ENCODE measurements at regions not wholly inside any gene's neighbourhood (a gene's known extent, or its start where the extent isn't known, plus 50 kb on each side); places are given as distances from the start of the nearest gene placed in this dataset.
A peak's percentile ranks its signal among the peaks of the same experiment; 100 is the strongest.
"Not testable (repeated sequence)": the region's sequence is repeated elsewhere in the genome, so short reads cannot be mapped to it uniquely, and the experiment has no call there.

DNA sequence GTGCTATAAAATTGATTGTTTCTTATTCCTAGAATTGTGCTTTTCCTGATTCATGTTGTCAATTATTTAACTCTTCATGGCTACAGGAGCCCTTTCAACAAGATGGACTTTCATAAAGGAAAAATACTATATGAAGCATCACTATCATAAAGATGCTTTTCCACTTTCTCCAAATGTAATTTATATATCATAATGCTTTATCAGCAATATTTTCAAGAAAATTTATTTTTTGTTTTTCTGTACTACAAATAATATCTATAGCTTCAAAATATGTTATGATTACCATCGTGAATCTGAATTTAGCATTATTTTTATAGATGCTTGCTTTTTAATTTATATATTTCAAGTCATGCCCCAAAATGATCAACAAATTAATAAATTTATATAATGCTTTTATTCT is 873.5 kb upstream of the LRFN5 start:
- ATAC-seq, result no peak
- Mint-ChIP-seq H3K27me3 (no peaks in the 10 kb centered on the region), H3K27ac (no peak overlapping the region), H3K4me3 (no peak overlapping the region), H3K4me1 (no peaks in the 10 kb centered on the region), H3K9me3 (peaks cover 8 to 16% of the 10 kb centered on the region in 2 donors)
- DNase-seq, result no peak

DNA sequence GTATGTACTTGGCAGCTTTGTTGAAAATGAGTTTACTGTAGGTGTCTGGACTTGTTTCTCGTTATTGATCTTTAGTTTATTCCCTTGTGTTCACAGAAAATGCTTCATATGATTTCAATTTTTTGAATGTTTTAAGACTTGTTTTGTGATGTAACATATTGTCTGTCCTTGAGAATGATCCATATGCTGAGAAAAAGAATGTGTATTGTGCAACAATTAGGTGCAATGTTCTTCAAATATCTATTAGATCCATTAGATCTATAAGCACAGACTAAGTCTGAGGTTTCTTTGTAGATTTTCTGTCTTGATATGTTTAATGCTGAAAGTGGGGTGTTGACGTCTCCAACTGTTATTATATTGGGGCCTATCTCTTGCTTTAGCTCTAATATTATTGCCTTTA is 879.6 kb upstream of the LRFN5 start:
- peaks cover 21 to 29% of the 10 kb centered on the region in 2 donors for H3K9me3 Mint-ChIP-seq
- peak overlapping the region in 1 of 2 donors; percentile 2 for H3K27ac Mint-ChIP-seq
- H3K4me1 Mint-ChIP-seq, result no peaks in the 10 kb centered on the region
- H3K27me3 Mint-ChIP-seq, result no peaks in the 10 kb centered on the region
- DNase-seq (no peak), ATAC-seq (no peak)
- no peak overlapping the region for H3K4me3 Mint-ChIP-seq

DNA sequence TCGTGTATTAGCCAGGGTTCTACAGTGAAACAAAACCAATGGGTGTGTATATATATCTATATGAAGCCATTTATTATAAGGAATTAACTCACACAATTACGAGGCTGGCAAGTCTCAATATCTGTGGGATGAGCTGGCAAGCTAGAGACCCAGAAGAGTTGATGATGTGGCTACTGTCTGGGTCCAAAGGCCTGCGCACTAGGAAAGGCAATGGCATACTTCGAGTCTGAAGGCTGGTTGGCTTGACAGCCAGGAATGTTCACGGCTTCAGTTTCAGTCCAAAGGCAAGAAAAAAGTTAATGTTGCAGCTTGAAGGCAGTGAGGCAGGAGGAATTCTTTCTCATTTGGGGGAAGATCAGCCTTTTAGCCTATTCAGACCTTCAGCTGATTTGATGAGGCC is 893.3 kb upstream of the LRFN5 start:
- no peak overlapping the region for H3K4me3 Mint-ChIP-seq
- no peak overlapping the region for H3K27ac Mint-ChIP-seq
- H3K27me3 Mint-ChIP-seq, result no peaks in the 10 kb centered on the region
- DNase-seq, result no peak
- H3K4me1 Mint-ChIP-seq, result no peaks in the 10 kb centered on the region
- H3K9me3 Mint-ChIP-seq, result peaks cover 28 to 40% of the 10 kb centered on the region in 2 donors
- no peak for ATAC-seq

DNA sequence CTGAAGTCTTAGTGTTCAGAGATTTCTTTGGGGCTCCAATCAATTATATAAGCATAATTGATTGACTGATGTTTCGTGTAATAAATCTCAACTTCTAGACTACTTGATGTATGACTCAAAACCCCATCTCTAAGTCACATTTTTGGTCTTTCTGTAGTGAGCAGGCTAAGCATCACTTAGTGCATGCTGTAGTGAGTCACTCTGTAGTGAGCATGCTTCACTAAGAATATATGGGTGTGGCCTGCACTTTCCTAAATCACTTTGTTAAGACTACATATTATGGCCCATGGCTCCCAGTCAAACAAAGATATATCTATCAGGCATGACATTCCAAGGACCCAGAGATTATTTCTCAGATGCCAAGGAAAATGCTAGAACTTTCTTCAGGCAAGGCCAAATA is 909.4 kb upstream of the LRFN5 start:
- no peak for DNase-seq
- peaks cover 6% of the 10 kb centered on the region for H3K27me3 Mint-ChIP-seq
- ATAC-seq, result no peak
- H3K4me3 Mint-ChIP-seq, result no peak overlapping the region
- H3K27ac Mint-ChIP-seq, result no peak overlapping the region
- no peaks in the 10 kb centered on the region for H3K4me1 Mint-ChIP-seq
- peaks cover 0 to 10% of the 10 kb centered on the region in 2 donors for H3K9me3 Mint-ChIP-seq

DNA sequence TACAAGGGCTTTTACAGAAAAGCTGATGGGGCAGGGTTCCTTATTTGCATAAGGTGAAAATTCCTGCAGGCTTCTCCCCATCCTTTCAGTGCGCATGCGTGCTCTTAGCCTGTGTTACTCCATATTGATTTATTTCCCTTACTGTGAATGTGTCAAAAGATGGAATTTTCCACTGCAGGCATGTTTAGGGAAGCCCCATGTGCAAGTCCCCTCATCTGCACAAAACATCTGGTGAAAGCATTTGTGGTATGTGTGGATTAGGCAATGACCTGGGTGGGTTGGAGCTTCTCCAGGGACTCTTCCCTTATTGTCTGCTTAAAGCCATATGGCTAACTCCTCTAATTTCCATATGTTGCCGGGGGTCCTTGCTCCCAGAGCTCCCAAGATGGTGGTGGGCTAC is 912.7 kb upstream of the LRFN5 start:
- no peaks in the 10 kb centered on the region for H3K4me1 Mint-ChIP-seq
- peaks cover 0 to 4% of the 10 kb centered on the region in 2 donors for H3K9me3 Mint-ChIP-seq
- no peak for DNase-seq
- no peak for ATAC-seq
- no peaks in the 10 kb centered on the region for H3K27me3 Mint-ChIP-seq
- H3K4me3 Mint-ChIP-seq, result no peak overlapping the region
- no peak overlapping the region for H3K27ac Mint-ChIP-seq

DNA sequence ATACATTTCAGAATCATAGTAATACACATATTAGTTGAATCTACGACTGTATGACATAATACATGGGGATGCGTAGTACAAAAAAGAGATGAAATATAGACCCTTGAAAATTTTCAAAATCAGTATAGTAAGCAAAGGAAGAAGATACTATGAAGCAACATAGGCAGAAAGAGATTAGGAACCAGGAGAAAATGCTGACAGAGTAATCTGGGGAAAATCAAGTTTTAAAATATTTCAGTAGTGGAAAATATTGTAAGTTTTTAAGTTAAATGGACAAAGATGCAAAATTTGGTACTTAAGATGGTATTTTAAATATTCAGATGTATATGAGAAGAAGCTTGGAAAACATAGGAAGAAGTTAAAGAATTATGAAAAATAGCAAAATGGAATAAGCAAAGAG is 915.6 kb upstream of the LRFN5 start:
- H3K4me3 Mint-ChIP-seq, result no peak overlapping the region
- no peaks in the 10 kb centered on the region for H3K4me1 Mint-ChIP-seq

DNA sequence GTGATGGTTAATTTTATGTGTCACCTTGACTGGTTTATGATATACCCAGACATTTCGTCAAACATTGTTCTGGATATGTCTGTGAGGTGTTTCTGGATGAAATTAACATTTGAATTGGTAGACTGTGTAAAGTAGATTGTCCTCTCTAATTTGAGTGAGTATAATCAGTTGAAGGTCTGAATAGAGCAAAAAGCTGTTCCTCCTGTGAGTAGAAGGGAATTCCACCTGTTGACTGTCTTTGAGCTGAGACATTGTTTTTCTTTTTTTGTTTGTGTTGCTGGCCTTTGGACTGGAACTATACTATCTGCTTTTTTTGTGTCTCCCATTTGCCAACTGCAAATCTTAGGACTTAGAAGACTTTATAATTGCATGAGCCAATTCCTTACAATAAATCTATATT is 920.9 kb upstream of the LRFN5 start:
- ATAC-seq, result no peak
- Mint-ChIP-seq H3K27ac (no peak overlapping the region), H3K4me3 (no peak overlapping the region), H3K27me3 (no peaks in the 10 kb centered on the region), H3K4me1 (no peaks in the 10 kb centered on the region), H3K9me3 (peaks cover under 1 to 1% of the 10 kb centered on the region in 2 donors)
- DNase-seq, result no peak

More for the DNA sequence above, 915.6 kb upstream of the LRFN5 start:
- no peaks in the 10 kb centered on the region for H3K27me3 Mint-ChIP-seq
- DNase-seq (no peak), ATAC-seq (no peak)
- H3K9me3 Mint-ChIP-seq, result peaks cover 0 to 4% of the 10 kb centered on the region in 2 donors
- no peak overlapping the region for H3K27ac Mint-ChIP-seq

DNA sequence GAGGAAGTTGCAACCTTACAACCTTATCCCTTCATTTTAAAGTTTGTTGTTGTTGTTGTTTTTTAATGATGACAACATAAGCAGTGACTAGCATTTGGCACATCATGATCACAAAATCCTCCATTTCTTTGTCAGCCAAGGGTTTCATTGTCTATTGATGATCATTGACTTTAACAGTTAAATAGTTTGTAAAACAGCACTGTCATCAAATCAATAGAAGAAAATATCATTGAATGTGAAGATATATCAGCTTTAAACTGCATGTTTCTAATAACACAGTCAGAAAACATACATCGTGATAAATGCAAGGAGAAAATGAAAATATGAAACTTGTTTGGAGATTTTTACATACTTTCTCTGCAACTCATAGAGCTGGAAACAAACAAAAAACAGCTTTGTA is 922.3 kb upstream of the LRFN5 start:
- no peak for ATAC-seq
- no peak overlapping the region for H3K27ac Mint-ChIP-seq
- no peaks in the 10 kb centered on the region for H3K27me3 Mint-ChIP-seq
- no peak overlapping the region for H3K4me3 Mint-ChIP-seq
- peaks cover 0 to 15% of the 10 kb centered on the region in 2 donors for H3K9me3 Mint-ChIP-seq
- H3K4me1 Mint-ChIP-seq, result no peaks in the 10 kb centered on the region
- no peak for DNase-seq

DNA sequence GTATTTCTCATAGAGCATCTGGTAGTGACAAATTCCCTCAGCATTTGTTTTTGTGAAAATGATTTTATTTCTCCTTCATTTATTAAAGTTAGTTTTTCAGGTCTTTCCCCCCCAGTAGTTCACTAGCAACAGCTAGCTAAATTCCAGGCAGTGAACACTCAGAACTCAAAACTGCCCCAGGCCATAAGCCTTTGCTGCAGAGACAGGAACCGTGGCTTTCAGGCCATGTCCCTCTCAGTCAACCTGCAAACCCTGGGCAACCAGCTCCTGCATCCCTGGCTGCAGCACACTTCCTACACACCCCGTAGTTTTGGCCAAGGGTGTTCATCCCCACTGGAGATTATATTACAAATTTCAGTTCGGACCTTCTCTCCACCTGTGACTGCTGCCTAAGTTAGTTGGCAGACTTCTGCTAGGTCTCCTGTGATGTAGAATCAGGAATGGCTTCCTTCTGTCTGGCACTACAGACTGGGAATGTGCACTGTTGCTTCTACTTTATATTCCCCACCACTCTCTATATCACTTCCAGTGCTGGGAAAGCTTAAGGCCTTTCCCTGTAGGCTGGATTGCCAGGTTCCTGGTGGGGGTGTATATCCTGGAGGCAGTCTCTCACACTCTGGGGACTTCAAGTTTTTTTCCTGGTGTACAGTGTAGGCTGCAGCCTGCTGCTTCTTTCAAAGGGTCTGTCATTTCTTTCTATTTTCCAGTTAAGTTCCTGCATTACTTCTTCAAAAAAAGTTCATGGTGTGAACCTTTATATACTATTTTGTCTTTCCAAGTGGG is 924.4 kb upstream of the LRFN5 start:
- H3K27me3 Mint-ChIP-seq, result no peaks in the 10 kb centered on the region
- no peak overlapping the region for H3K4me3 Mint-ChIP-seq
- no peaks in the 10 kb centered on the region for H3K4me1 Mint-ChIP-seq
- ATAC-seq, result no peak
- no peak for DNase-seq
- no peak overlapping the region for H3K27ac Mint-ChIP-seq
- peaks cover 0 to 15% of the 10 kb centered on the region in 2 donors for H3K9me3 Mint-ChIP-seq

DNA sequence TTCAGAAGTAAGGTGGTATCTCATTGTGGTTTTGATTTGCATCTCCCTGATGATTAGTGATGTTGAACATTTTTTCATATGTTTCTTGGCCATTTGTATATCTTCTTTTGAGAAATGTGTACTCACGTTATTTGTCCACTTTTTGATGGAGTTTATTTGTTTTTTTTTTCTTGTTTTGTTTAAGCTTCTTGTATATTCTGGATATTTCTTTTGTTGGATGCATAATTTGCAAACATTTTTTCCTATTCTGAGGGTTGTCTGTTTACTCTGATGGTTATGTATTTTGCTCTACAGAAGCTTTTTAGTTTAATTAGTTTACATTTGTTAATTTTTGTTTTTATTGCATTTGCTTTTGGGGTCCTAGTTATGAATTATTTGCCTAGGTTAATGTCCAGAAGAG is 927.4 kb upstream of the LRFN5 start:
- H3K27ac Mint-ChIP-seq, result no peak overlapping the region
- no peaks in the 10 kb centered on the region for H3K27me3 Mint-ChIP-seq
- DNase-seq, result no peak
- H3K4me3 Mint-ChIP-seq, result no peak overlapping the region
- peaks cover 7 to 23% of the 10 kb centered on the region in 2 donors for H3K9me3 Mint-ChIP-seq
- no peak for ATAC-seq
- no peaks in the 10 kb centered on the region for H3K4me1 Mint-ChIP-seq

DNA sequence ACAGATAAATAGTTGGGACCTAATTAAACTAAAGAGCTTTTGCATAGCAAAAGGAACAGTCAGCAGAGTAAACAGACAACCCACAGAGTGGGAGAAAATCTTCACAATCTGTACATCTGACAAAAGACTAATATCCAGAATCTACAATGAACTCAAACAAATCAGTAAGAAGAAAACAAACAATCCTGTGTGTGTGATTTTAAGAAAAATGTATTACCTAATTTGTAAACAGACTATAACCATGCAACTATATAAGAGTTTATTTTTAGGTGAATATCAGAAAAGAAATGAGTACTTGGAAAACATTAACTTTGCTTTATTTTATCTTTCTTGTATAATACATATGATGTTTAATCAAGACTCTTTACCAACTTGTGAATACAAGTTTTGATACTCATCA is 929.5 kb upstream of the LRFN5 start:
- not testable (repeated sequence) for H3K27me3 Mint-ChIP-seq

DNA sequence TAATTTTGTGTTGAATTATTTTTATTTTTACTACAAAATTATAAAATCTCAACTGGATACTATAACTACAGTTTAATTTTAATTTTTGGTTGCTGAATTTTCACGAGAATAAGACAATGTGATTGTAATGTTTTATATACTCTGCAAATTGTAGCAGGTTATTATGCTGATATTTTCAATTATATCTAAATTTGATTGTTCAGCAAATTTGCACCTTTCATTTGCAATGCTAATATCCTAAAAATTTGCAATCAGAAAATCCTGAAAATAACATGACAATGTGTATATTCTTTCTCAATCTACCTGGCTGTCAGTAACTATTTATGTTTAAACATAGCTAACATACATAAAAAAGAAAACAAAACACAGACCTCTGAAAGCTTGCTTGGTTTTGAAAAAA is 932.2 kb upstream of the LRFN5 start:
- H3K4me1 Mint-ChIP-seq, result no peaks in the 10 kb centered on the region

More for the DNA sequence above, 929.5 kb upstream of the LRFN5 start:
- peaks cover 7 to 23% of the 10 kb centered on the region in 2 donors for H3K9me3 Mint-ChIP-seq
- DNase-seq, H3K4me1 Mint-ChIP-seq, H3K4me3 Mint-ChIP-seq, H3K27ac Mint-ChIP-seq, ATAC-seq: not testable (repeated sequence)

DNA sequence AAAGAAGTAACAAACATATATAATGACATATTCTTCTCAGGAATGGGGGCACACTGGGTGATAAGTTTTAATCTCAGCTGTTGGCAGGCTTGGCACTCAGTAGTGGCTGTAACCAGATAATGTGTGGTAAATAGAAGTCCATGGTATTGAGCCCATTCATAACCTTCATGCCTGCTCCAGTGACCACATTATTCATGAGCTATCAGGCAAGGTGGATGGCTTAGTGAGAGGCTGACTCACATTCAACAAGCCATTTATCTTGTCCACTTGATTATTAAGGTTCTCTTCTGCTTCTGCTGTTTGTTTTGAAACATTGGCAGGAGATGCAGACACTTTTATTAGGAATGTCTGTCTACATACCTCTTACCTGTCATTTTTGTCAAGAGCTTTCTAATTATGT is 950.4 kb upstream of the LRFN5 start:
- H3K4me3 Mint-ChIP-seq, result no peak overlapping the region

More for the DNA sequence above, 932.2 kb upstream of the LRFN5 start:
- Mint-ChIP-seq H3K9me3 (peaks cover 7 to 9% of the 10 kb centered on the region in 2 donors), H3K27ac (no peak overlapping the region), H3K27me3 (no peaks in the 10 kb centered on the region), H3K4me3 (no peak overlapping the region)
- ATAC-seq, result no peak
- DNase-seq, result no peak

DNA sequence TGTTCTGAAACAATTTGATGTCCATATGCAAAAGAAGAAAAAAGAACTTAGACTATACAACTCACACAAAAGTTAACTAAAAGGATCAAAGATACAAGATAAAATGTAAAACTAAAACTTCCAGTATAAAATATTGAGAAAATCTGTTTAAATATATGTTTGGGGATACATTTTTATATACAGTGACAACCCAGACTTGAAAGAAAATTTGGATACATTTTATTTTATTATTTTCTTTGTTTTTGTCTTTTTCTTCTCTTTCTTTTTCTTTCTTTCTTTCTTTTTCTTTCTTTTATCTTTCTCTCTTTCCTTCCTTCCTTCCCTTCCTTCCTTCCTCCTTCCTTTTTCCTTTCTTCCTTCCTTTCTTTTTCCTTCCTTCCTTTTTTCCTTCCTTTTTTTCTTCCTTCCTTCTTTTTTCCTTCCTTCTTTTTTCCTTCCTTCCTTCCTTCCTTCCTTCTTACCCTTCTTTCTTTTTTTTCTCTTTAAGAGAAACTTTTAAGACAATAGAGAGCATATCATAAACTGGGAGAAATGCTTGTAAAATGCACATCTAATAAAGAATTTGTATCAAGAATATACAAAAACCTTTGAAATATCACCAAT is 954.5 kb upstream of the LRFN5 start:
- DNase-seq, result no peak
- Mint-ChIP-seq H3K27me3 (no peaks in the 10 kb centered on the region), H3K4me1 (no peaks in the 10 kb centered on the region), H3K9me3 (peaks cover 0 to 15% of the 10 kb centered on the region in 2 donors), H3K4me3 (no peak overlapping the region), H3K27ac (no peak overlapping the region)
- no peak for ATAC-seq

More for the DNA sequence above, 950.4 kb upstream of the LRFN5 start:
- Mint-ChIP-seq H3K4me1 (no peaks in the 10 kb centered on the region), H3K9me3 (peaks cover 0 to 10% of the 10 kb centered on the region in 2 donors), H3K27ac (no peak overlapping the region), H3K27me3 (no peaks in the 10 kb centered on the region)
- ATAC-seq, result no peak
- no peak for DNase-seq

DNA sequence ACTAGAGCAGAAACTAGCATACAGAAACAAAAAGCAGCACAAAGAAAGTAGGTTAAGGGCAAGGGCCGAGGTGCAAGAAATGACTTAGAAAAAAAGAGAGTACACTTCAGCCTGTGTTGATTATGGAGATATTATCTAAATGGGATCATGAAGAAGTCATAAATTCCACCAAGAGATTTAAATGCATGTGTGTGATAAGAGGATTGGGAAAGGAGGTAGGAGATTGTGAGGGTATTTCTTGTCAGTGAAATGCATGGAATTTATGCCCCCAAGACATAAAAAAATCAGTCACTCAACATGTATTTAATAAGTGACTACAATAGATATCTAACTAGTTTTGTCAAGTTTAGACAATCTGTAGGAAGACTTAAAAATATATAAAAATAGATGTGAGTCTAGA is 976.2 kb upstream of the LRFN5 start:
- no peak for ATAC-seq
- Mint-ChIP-seq H3K27ac (no peak overlapping the region), H3K4me3 (no peak overlapping the region), H3K4me1 (no peaks in the 10 kb centered on the region), H3K9me3 (peaks cover 4 to 7% of the 10 kb centered on the region in 2 donors), H3K27me3 (no peaks in the 10 kb centered on the region)
- no peak for DNase-seq

DNA sequence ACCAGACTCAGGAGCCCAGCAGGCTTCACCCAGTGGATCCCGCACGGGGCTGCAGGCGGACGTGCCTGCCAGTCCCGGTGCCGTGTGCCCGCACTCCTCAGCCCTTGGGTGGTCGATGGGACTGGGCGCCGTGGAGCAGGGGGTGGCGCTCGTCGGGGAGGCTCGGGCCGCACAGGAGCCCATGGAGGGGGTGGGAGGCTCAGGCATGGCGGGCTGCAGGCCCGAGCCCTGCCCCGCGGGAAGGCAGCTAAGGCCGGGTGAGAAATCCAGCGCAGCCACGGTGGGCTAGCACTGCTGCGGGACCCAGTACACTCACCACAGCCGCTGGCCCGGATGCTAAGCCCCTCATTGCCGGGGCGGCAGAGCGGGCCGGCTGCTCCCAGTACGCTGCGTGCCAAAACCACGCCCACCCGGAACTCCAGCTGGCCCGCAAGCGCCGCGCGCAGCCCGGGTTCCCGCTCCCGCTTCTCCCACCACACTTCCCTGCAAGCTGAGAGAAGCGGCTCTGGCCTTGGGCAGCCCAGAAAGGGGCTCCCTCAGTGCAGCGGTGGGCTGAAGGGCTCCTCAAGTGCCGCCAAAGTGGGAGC is 977.0 kb upstream of the LRFN5 start:
- not testable (repeated sequence) for H3K27ac Mint-ChIP-seq, ATAC-seq

More for the DNA sequence above, 977.0 kb upstream of the LRFN5 start:
- H3K4me1 Mint-ChIP-seq, DNase-seq, H3K4me3 Mint-ChIP-seq, H3K9me3 Mint-ChIP-seq, H3K27me3 Mint-ChIP-seq: not testable (repeated sequence)

Data from stimulated activated naive CD8-positive, alpha-beta T cell treated with anti-CD3 and anti-CD28 coated beads, Interleukin-15, amount 100 ng/mL, for 72 hours (primary cell).